HepG2 (cell line): ENCODE measurements at regions not wholly inside any gene's neighbourhood (a gene's known extent, or its start where the extent isn't known, plus 50 kb on each side); places are given as distances from the start of the nearest gene placed in this dataset.

ENCODE experiments used
- ATAC-seq: fragments of 200-7000 bp; cut with Tn5 transposase; 3 replicates; pipeline ENCODE4 v1.9.1; 2020; ENCODE audit warnings: mild to moderate bottlenecking, moderate library complexity
- BruUV-seq: library from RNA; stranded (reverse); fragments of 400-500 nt; replicated peaks from 2 replicates; lab custom pipeline; 2021; lab: Mats Ljungman, UMichigan
- CTCF ChIA-PET: fragments of 300-600 bp; formaldehyde crosslinking; extraction: SDS; loops from one replicate; lab custom pipeline; 2021; ENCODE audit warnings: low total read pairs, inconsistent platforms, low intra/inter-chr PET ratio; lab: Yijun Ruan, JAX
- POLR2A ChIA-PET: fragments of 350-600 bp; sonication (Branson Sonifier 250); formaldehyde crosslinking; loops from one replicate; lab custom pipeline; 2020; ENCODE audit warnings: antibody characterized with exemption, inconsistent platforms; lab: Yijun Ruan, JAX
- DNase-seq: peaks from one replicate; pipeline ENCODE4 v3.0.0-alpha.2; 2015; ENCODE audit warnings: low spot score
- FAIRE-seq: peaks from 3 replicates; lab custom pipeline; 2011; peaks lifted over from hg19 to GRCh38; lab: Jason Lieb, UNC
- H2AFZ ChIP-seq: one replicate; pipeline ENCODE4 v1.6.1; 2011; ENCODE audit warnings: low read length, inconsistent platforms
- H3K27ac ChIP-seq: fragments of 300-600 bp; 3 replicates; pipeline ENCODE4 v1.8.0; 2011; ENCODE audit warnings: mixed run types, mild to moderate bottlenecking, mixed read lengths, low read length, inconsistent platforms; ENCODE audit not compliant: insufficient read depth; ENCODE audit errors: extremely low read length
- H3K27me3 ChIP-seq, 2 experiments: fragments of 200-600 bp in 1 of 2; 2 replicates in 1 of 2; 3 replicates in 1 of 2; pipeline versions ENCODE4 v1.6.0 to v1.8.0; 2011; ENCODE audit warnings: low read length in 2 of 2, mild to moderate bottlenecking in 2 of 2, moderate library complexity in 2 of 2, inconsistent platforms in 1 of 2; ENCODE audit not compliant: insufficient read depth in 2 of 2, control insufficient read depth in 1 of 2
- H3K36me3 ChIP-seq, 2 experiments: fragments of 200-600 bp in 1 of 2; replicated peaks in 1 of 2; 2 replicates in 1 of 2; 3 replicates in 1 of 2; pipeline versions ENCODE4 v1.5.1 to v1.8.0; 2011; ENCODE audit warnings: low read length in 2 of 2, inconsistent platforms in 1 of 2; ENCODE audit not compliant: insufficient read depth in 2 of 2, control insufficient read depth in 1 of 2
- H3K4me1 ChIP-seq: 2 replicates; pipeline ENCODE4 v1.5.1; 2012; ENCODE audit warnings: low read length, inconsistent platforms; ENCODE audit not compliant: insufficient read depth
- H3K4me2 ChIP-seq: 2 replicates; pipeline ENCODE4 v1.6.0; 2011; ENCODE audit warnings: low read depth, low read length, inconsistent platforms
- H3K4me3 ChIP-seq, 3 experiments: fragments of 200-600 bp in 1 of 3; sonication (generic), shearing (Covaris generic) in 1 of 3; replicated peaks in 1 of 3; 2 replicates each; pipeline ENCODE4 v1.5.1; 2011 to 2016; ENCODE audit warnings: low read length in 3 of 3, inconsistent platforms in 2 of 3, low read depth in 2 of 3, mild to moderate bottlenecking in 2 of 3, control low read depth in 1 of 3, mixed read lengths in 1 of 3; ENCODE audit not compliant: insufficient read depth in 1 of 3
- H3K79me2 ChIP-seq: one replicate; pipeline ENCODE4 v1.6.1; 2011; ENCODE audit warnings: low read length, inconsistent platforms; ENCODE audit not compliant: insufficient read depth
- H3K9ac ChIP-seq: 2 replicates; pipeline ENCODE4 v1.6.0; 2011; ENCODE audit warnings: mild to moderate bottlenecking, low read depth, low read length, inconsistent platforms; ENCODE audit not compliant: insufficient read depth
- H3K9me3 ChIP-seq: 2 replicates; pipeline ENCODE4 v1.5.1; 2012; ENCODE audit warnings: mild to moderate bottlenecking, low read length
- H4K20me1 ChIP-seq: 2 replicates; pipeline ENCODE4 v1.6.0; 2011; ENCODE audit warnings: inconsistent platforms, mild to moderate bottlenecking, low read length, moderate library complexity; ENCODE audit not compliant: insufficient read depth
- HMG20B ChIP-seq: conservative IDR thresholded peaks from 2 replicates; pipeline ENCODE4 v1.6.1; 2016; ENCODE audit warnings: missing genetic modification reagents, missing compliant biosample characterization
- HNRNPH1 ChIP-seq: fragments of 200-400 bp; formaldehyde crosslinking; optimal IDR thresholded peaks from 2 replicates; pipeline ENCODE3; 2017; ENCODE audit warnings: mild to moderate bottlenecking, low read depth, low read length
- IKZF4 ChIP-seq: sonication (generic); formaldehyde crosslinking; IDR thresholded peaks from 2 replicates; pipeline ENCODE4 v1.5.1; 2020; ENCODE audit warnings: borderline replicate concordance, mild to moderate bottlenecking, low read depth, missing genetic modification reagents; ENCODE audit errors: not compliant biosample characterization
- NFIC ChIP-seq: IDR thresholded peaks from 2 replicates; pipeline ENCODE4 v1.6.1; 2012; ENCODE audit warnings: mild to moderate bottlenecking, low read length, inconsistent platforms
- POLR2AphosphoS5 ChIP-seq: IDR thresholded peaks from 2 replicates; pipeline ENCODE4 v1.6.1; 2012; ENCODE audit warnings: low read depth, low read length
- PRMT3 ChIP-seq: sonication (generic); formaldehyde crosslinking; IDR thresholded peaks from 2 replicates; pipeline ENCODE4 v1.8.1; 2022; ENCODE audit warnings: low read depth, mild to moderate bottlenecking, moderate library complexity, missing genetic modification reagents, borderline replicate concordance
- SRSF1 ChIP-seq: fragments of 200-400 bp; formaldehyde crosslinking; optimal IDR thresholded peaks from 2 replicates; pipeline ENCODE3; 2017; ENCODE audit warnings: mild to moderate bottlenecking, low read depth, low read length, moderate library complexity
- TBP ChIP-seq: sonication (generic); formaldehyde crosslinking; IDR thresholded peaks from 2 replicates; pipeline ENCODE4 v1.5.0; 2020; ENCODE audit warnings: missing genetic modification reagents
- ZNF317 ChIP-seq: sonication (generic); formaldehyde crosslinking; IDR thresholded peaks from 2 replicates; pipeline ENCODE4 v1.5.0; 2020; ENCODE audit warnings: mild to moderate bottlenecking, missing genetic modification reagents
- ZNF331 ChIP-seq: sonication (generic); formaldehyde crosslinking; IDR thresholded peaks from 2 replicates; pipeline ENCODE4 v1.4.0; 2020; ENCODE audit warnings: missing genetic modification reagents
- ZNF383 ChIP-seq: sonication (generic); formaldehyde crosslinking; IDR thresholded peaks from 2 replicates; pipeline ENCODE4 v1.4.0; 2020; ENCODE audit warnings: missing genetic modification reagents, mild to moderate bottlenecking, borderline replicate concordance
- ZNF577 ChIP-seq: sonication (generic); formaldehyde crosslinking; IDR thresholded peaks from 2 replicates; pipeline ENCODE4 v1.4.0; 2020; ENCODE audit warnings: mild to moderate bottlenecking, low read depth, missing genetic modification reagents, borderline replicate concordance
- WGBS: methylation state at CpG from one replicate; pipeline ENCODE4 v1.1.6; 2017; ENCODE audit warnings: low lambda C conversion rate; 5-methylcytosine and 5-hydroxymethylcytosine counted together
- in situ Hi-C: cut with HindIII; loops from 2 replicates; pipeline ENCODE4 v1.10.0; 2017; ENCODE audit warnings: low pct_unique_long_range_greater_than_20kb; ENCODE audit not compliant: extremely low pct_ligation_motif_present
- intact Hi-C: fragments of 100-400 bp; cut with micrococcal nuclease; formaldehyde crosslinking; loops from one replicate; pipeline ENCODE4 v1.10.0; 2022; ENCODE audit not compliant: unreplicated experiment
- TF ChIP-seq, protein P1 (sequence below): sonication (generic); formaldehyde crosslinking; conservative IDR thresholded peaks from 2 replicates; pipeline ENCODE4 v1.5.0; 2020; ENCODE audit warnings: missing genetic modification reagents
- TF ChIP-seq, protein P2 (sequence below): sonication (generic); formaldehyde crosslinking; IDR thresholded peaks from 2 replicates; pipeline ENCODE4 v1.4.0; 2020; ENCODE audit warnings: missing genetic modification reagents, mild to moderate bottlenecking, borderline replicate concordance
- TF ChIP-seq, protein P3 (sequence below): sonication (generic); formaldehyde crosslinking; IDR thresholded peaks from 2 replicates; pipeline ENCODE4 v1.5.1; 2020; ENCODE audit warnings: mild to moderate bottlenecking, missing genetic modification reagents, borderline replicate concordance

DNA sequence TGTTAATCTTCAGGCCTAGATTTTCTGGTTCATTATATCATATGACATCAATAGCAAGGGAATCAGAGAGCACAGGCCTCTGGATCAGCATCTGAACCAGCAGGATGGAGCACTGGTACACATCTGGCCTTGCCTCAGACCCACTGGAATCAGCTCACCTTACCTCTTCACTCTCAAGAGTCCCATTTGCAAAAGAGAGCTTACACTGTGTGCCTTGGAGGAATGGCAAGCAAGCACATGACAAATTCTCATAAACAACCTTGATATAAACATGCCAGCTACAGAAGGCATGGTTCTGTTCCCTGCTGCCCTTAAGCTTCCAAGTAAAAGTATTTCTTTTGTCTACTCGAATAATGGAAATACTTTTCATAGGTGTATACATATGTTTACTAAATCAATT is 128.6 kb upstream of the CPM start (continued):
- TF ChIP-seq, protein P1, sequence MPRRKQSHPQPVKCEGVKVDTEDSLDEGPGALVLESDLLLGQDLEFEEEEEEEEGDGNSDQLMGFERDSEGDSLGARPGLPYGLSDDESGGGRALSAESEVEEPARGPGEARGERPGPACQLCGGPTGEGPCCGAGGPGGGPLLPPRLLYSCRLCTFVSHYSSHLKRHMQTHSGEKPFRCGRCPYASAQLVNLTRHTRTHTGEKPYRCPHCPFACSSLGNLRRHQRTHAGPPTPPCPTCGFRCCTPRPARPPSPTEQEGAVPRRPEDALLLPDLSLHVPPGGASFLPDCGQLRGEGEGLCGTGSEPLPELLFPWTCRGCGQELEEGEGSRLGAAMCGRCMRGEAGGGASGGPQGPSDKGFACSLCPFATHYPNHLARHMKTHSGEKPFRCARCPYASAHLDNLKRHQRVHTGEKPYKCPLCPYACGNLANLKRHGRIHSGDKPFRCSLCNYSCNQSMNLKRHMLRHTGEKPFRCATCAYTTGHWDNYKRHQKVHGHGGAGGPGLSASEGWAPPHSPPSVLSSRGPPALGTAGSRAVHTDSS (CRISPR knock-in tag), result no peak
- no peak for TF ChIP-seq HNRNPH1
- TF ChIP-seq ZNF577 (CRISPR knock-in tag), result no peak

DNA sequence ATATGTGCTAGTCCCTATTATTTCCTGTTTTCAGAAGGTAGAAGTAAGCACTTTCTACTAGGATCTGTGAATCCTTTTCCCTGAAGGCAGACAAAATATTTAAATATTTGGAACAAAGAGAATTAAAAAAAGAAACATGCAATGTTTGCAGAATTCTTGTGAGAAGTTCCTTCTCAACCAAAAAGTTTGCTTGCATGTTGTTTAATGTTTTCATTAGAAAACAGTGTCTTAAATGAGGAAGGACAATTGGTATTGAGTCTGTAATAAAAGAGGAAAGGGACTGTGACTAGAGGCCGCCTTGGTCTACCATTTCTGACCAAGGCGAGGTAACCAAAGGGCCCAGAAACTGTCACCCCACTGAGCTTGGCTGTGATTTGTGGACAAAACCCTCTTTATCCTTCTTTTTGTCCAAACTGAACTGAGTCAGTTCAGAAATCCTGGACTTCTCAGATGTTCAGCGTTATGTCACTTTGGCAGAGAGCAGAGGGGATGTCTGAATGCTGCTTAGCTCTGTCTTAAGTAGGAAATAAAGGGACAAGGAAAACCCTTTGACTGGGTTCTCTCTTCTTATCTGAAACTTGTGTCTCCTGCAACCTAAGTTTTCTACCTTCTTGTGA is 129.8 kb upstream of the CPM start:
- intact Hi-C loops, result no loop called here
- ATAC-seq, result no peak
- 14% methylated on average over 3 of the region's 3 CpGs for WGBS
- no peaks in the 10 kb centered on the region for H3K36me3 ChIP-seq
- H3K27ac ChIP-seq, result no peak overlapping the region
- no peak overlapping the region for H3K4me2 ChIP-seq
- in situ Hi-C loops, result no loop called here
- peaks cover 0 to 8% of the 10 kb centered on the region in 2 experiments; a peak in 1 of 5 replicates for H3K27me3 ChIP-seq
- peaks cover 23% of the 10 kb centered on the region for H3K4me1 ChIP-seq
- H3K9me3 ChIP-seq, result no peaks in the 10 kb centered on the region
- ChIA-PET POLR2A (no interaction called here), CTCF (no interaction called here)
- no peaks in the 10 kb centered on the region for H4K20me1 ChIP-seq
- FAIRE-seq, result no peak
- no peak overlapping the region for H3K4me3 ChIP-seq
- no peaks in the 10 kb centered on the region for H3K79me2 ChIP-seq
- H3K9ac ChIP-seq, result no peak overlapping the region
- no peak for DNase-seq
- H2AFZ ChIP-seq, result no peak overlapping the region
- no TSS peak for BruUV-seq
- TF ChIP-seq NFIC, result no peak
- no peak for TF ChIP-seq PRMT3 (CRISPR knock-in tag)
- TF ChIP-seq, protein P2, sequence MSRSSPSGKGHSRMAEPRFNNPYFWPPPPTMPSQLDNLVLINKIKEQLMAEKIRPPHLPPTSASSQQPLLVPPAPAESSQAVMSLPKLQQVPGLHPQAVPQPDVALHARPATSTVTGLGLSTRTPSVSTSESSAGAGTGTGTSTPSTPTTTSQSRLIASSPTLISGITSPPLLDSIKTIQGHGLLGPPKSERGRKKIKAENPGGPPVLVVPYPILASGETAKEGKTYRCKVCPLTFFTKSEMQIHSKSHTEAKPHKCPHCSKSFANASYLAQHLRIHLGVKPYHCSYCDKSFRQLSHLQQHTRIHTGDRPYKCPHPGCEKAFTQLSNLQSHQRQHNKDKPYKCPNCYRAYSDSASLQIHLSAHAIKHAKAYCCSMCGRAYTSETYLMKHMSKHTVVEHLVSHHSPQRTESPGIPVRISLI, result no peak
- TF ChIP-seq ZNF317 (CRISPR knock-in tag), result no peak
- TF ChIP-seq HMG20B (CRISPR knock-in tag), result no peak
- TF ChIP-seq ZNF331 (CRISPR knock-in tag), result no peak
- no peak for TF ChIP-seq ZNF383 (CRISPR knock-in tag)
- no peak for TF ChIP-seq SRSF1
- TF ChIP-seq, protein P3, sequence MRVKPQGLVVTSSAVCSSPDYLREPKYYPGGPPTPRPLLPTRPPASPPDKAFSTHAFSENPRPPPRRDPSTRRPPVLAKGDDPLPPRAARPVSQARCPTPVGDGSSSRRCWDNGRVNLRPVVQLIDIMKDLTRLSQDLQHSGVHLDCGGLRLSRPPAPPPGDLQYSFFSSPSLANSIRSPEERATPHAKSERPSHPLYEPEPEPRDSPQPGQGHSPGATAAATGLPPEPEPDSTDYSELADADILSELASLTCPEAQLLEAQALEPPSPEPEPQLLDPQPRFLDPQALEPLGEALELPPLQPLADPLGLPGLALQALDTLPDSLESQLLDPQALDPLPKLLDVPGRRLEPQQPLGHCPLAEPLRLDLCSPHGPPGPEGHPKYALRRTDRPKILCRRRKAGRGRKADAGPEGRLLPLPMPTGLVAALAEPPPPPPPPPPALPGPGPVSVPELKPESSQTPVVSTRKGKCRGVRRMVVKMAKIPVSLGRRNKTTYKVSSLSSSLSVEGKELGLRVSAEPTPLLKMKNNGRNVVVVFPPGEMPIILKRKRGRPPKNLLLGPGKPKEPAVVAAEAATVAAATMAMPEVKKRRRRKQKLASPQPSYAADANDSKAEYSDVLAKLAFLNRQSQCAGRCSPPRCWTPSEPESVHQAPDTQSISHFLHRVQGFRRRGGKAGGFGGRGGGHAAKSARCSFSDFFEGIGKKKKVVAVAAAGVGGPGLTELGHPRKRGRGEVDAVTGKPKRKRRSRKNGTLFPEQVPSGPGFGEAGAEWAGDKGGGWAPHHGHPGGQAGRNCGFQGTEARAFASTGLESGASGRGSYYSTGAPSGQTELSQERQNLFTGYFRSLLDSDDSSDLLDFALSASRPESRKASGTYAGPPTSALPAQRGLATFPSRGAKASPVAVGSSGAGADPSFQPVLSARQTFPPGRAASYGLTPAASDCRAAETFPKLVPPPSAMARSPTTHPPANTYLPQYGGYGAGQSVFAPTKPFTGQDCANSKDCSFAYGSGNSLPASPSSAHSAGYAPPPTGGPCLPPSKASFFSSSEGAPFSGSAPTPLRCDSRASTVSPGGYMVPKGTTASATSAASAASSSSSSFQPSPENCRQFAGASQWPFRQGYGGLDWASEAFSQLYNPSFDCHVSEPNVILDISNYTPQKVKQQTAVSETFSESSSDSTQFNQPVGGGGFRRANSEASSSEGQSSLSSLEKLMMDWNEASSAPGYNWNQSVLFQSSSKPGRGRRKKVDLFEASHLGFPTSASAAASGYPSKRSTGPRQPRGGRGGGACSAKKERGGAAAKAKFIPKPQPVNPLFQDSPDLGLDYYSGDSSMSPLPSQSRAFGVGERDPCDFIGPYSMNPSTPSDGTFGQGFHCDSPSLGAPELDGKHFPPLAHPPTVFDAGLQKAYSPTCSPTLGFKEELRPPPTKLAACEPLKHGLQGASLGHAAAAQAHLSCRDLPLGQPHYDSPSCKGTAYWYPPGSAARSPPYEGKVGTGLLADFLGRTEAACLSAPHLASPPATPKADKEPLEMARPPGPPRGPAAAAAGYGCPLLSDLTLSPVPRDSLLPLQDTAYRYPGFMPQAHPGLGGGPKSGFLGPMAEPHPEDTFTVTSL (CRISPR knock-in tag), result no peak
- no peak for TF ChIP-seq POLR2AphosphoS5
- no peak for TF ChIP-seq TBP (CRISPR knock-in tag)
- no peak for TF ChIP-seq IKZF4 (CRISPR knock-in tag)
